ENCODE measurements at regions not wholly inside any gene's neighbourhood (a gene's known extent, or its start where the extent isn't known, plus 50 kb on each side); places are given as distances from the start of the nearest gene placed in this dataset.

- DNase-seq = no peak
- no peak overlapping the region for H3K27ac Mint-ChIP-seq (ENCODE audit: unreplicated experiment)
- TF ChIP-seq CTCF (IDR thresholded peaks at IDR 0.05; ENCODE audit: unreplicated experiment) = no peak
- H3K4me1 Mint-ChIP-seq (ENCODE audit: low read depth, unreplicated experiment) = no peaks in the 10 kb centered on the region
- CTCF ChIA-PET = interaction anchor here (0.7 kb wide), 1 partner anchor 14 kb away, joined by 4 read pairs; no protein-coding TSS in a partner anchor
- no TSS peak for BruUV-seq (replicated peaks)
- H3K9me3 Mint-ChIP-seq (ENCODE audit: low read depth, unreplicated experiment) = peaks cover 5% of the 10 kb centered on the region
- no peaks in the 10 kb centered on the region for H3K27me3 Mint-ChIP-seq (ENCODE audit: unreplicated experiment)
- H3K4me3 Mint-ChIP-seq (ENCODE audit: low read depth, unreplicated experiment) = no peak overlapping the region
- intact Hi-C loops (cut with micrococcal nuclease; ENCODE audit: unreplicated experiment) = no loop called here
- no peaks in the 10 kb centered on the region for H3K36me3 Mint-ChIP-seq (ENCODE audit: insufficient read depth, unreplicated experiment)
These were observed 800.6 kb upstream of the SOX9 start for GRCh38 chr17:71320009-71320796.

GRCh38 chr17:71325117-71325516 is 795.7 kb upstream of the SOX9 start:
- Mint-ChIP-seq H3K27ac (ENCODE audit: unreplicated experiment) (no peak overlapping the region), H3K4me3 (ENCODE audit: low read depth, unreplicated experiment) (no peak overlapping the region), H3K27me3 (ENCODE audit: unreplicated experiment) (no peaks in the 10 kb centered on the region), H3K9me3 (ENCODE audit: low read depth, unreplicated experiment) (peaks cover 6% of the 10 kb centered on the region), H3K4me1 (ENCODE audit: low read depth, unreplicated experiment) (peaks cover 33% of the 10 kb centered on the region), H3K36me3 (ENCODE audit: insufficient read depth, unreplicated experiment) (no peaks in the 10 kb centered on the region)
- BruUV-seq (replicated peaks) = no TSS peak
- intact Hi-C loops (cut with micrococcal nuclease; ENCODE audit: unreplicated experiment) = loop anchor here (5.0 kb wide), 2 partner anchors 88 to 97 kb away; no protein-coding TSS in a partner anchor
- CTCF ChIA-PET = interaction anchor here (0.6 kb wide), 1 partner anchor 780 kb away, joined by 8 read pairs; no protein-coding TSS in a partner anchor
- TF ChIP-seq CTCF (IDR thresholded peaks at IDR 0.05; ENCODE audit: unreplicated experiment) = no peak
- DNase-seq = no peak

- no peak for DNase-seq
- H3K27ac Mint-ChIP-seq (ENCODE audit: unreplicated experiment) = no peak overlapping the region
- CTCF ChIA-PET = no interaction called here
- H3K9me3 Mint-ChIP-seq (ENCODE audit: low read depth, unreplicated experiment) = peaks cover 4% of the 10 kb centered on the region
- no TSS peak for BruUV-seq (replicated peaks)
- TF ChIP-seq CTCF (IDR thresholded peaks at IDR 0.05; ENCODE audit: unreplicated experiment) = no peak
- H3K27me3 Mint-ChIP-seq (ENCODE audit: unreplicated experiment) = no peaks in the 10 kb centered on the region
- intact Hi-C loops (cut with micrococcal nuclease; ENCODE audit: unreplicated experiment) = loop anchor here (5.0 kb wide), 2 partner anchors 89 to 96 kb away; no protein-coding TSS in a partner anchor
- H3K36me3 Mint-ChIP-seq (ENCODE audit: insufficient read depth, unreplicated experiment) = no peaks in the 10 kb centered on the region
- H3K4me3 Mint-ChIP-seq (ENCODE audit: low read depth, unreplicated experiment) = no peak overlapping the region
- peaks cover 39% of the 10 kb centered on the region for H3K4me1 Mint-ChIP-seq (ENCODE audit: low read depth, unreplicated experiment)
These were observed 794.9 kb upstream of the SOX9 start for GRCh38 chr17:71325886-71326285.

- BruUV-seq (replicated peaks) = no TSS peak
- Mint-ChIP-seq H3K27me3 (ENCODE audit: unreplicated experiment) (no peaks in the 10 kb centered on the region), H3K4me3 (ENCODE audit: low read depth, unreplicated experiment) (peak overlapping the region; percentile 13), H3K9me3 (ENCODE audit: low read depth, unreplicated experiment) (peaks cover 4% of the 10 kb centered on the region), H3K4me1 (ENCODE audit: low read depth, unreplicated experiment) (peaks cover 39% of the 10 kb centered on the region), H3K36me3 (ENCODE audit: insufficient read depth, unreplicated experiment) (no peaks in the 10 kb centered on the region), H3K27ac (ENCODE audit: unreplicated experiment) (peak overlapping the region; percentile 81)
- CTCF ChIA-PET = no interaction called here
- TF ChIP-seq CTCF (IDR thresholded peaks at IDR 0.05; ENCODE audit: unreplicated experiment) = no peak
- DNase-seq = no peak
- intact Hi-C loops (cut with micrococcal nuclease; ENCODE audit: unreplicated experiment) = loop anchor here (2.0 to 5.0 kb wide), 3 partner anchors 81 to 95 kb away; no protein-coding TSS in a partner anchor
These were observed 793.3 kb upstream of the SOX9 start for GRCh38 chr17:71327376-71328059.
